ENCODE measurements at regions not wholly inside any gene's neighbourhood (a gene's known extent, or its start where the extent isn't known, plus 50 kb on each side); places are given as distances from the start of the nearest gene placed in this dataset.

DNA sequence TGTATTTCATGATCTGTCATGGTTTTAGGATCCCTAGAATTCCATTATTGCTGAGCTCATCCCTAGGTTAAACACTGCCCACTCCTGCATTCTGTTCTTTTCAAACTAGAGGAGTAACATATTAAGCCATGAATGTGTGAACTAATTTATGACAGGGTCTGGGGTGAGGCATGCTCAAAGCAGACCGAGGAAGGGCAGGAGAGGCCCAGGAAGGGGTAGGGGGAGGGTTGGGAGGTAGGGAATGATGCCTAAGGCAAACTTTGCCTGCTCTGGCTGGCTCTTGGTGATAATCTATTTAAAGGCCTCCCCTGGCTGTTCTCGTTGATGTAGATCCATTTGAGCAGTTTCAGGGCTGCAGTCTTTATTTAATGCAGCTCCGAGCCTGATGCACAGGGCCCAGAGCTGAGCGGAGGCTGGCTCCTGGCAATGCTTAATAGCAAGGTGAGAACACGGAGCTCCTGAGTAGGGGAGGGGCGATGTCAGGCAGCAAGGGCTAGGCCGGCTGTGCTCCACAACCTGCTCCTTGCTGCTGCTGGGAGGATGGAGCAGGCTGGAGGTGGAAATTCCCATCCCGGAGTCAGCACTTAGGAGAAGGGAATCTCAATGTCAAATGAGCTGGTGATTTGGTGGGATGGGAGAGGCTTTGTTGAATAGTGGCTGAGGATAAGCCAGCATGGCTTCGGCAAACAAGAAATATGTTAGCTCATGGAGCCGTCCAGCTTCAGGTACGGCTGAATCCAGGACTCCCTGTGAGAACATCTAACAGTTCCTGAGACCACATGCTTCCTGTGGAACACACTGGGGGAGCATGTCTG lies 73.2 kb upstream of the UNC5A start:
- TF ChIP-seq EZH2 (IDR thresholded peaks at IDR 0.05; ENCODE audit: borderline replicate concordance, low read length): no peak
- TF ChIP-seq, protein P1, sequence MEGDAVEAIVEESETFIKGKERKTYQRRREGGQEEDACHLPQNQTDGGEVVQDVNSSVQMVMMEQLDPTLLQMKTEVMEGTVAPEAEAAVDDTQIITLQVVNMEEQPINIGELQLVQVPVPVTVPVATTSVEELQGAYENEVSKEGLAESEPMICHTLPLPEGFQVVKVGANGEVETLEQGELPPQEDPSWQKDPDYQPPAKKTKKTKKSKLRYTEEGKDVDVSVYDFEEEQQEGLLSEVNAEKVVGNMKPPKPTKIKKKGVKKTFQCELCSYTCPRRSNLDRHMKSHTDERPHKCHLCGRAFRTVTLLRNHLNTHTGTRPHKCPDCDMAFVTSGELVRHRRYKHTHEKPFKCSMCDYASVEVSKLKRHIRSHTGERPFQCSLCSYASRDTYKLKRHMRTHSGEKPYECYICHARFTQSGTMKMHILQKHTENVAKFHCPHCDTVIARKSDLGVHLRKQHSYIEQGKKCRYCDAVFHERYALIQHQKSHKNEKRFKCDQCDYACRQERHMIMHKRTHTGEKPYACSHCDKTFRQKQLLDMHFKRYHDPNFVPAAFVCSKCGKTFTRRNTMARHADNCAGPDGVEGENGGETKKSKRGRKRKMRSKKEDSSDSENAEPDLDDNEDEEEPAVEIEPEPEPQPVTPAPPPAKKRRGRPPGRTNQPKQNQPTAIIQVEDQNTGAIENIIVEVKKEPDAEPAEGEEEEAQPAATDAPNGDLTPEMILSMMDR (conservative IDR thresholded peaks at IDR 0.05 in 1 of 2, IDR thresholded peaks at IDR 0.05 in 1 of 2; ENCODE audit: extremely low read depth in 1 of 2, insufficient read depth in 1 of 2, low read depth in 1 of 2, low read length in 2 of 2): no peak

Measured in mammary epithelial cell (primary cell).